ENCODE measurements at regions not wholly inside any gene's neighbourhood (a gene's known extent, or its start where the extent isn't known, plus 50 kb on each side); places are given as distances from the start of the nearest gene placed in this dataset.

- TF ChIP-seq CTCF (IDR thresholded peaks at IDR 0.05) (no peak), EP300 (IDR thresholded peaks at IDR 0.05; ENCODE audit: borderline replicate concordance in 1 of 2, low read depth in 1 of 2, low read length in 1 of 2) (no peak), MAX (IDR thresholded peaks at IDR 0.05; ENCODE audit: low read depth) (no peak), NFIC (IDR thresholded peaks at IDR 0.05; ENCODE audit: borderline replicate concordance) (no peak), RFX5 (IDR thresholded peaks at IDR 0.05; ENCODE audit: low read length) (no peak), GABPA (IDR thresholded peaks at IDR 0.05; ENCODE audit: low read depth) (no peak), RXRA (IDR thresholded peaks at IDR 0.05; ENCODE audit: borderline replicate concordance, low read depth) (no peak), TCF12 (IDR thresholded peaks at IDR 0.05) (no peak), ZBTB33 (IDR thresholded peaks at IDR 0.05; ENCODE audit: borderline replicate concordance, low read depth) (no peak), SIN3A (IDR thresholded peaks at IDR 0.05; ENCODE audit: borderline replicate concordance, low read depth, low read length) (no peak)
Measured at GRCh38 chr7:65749039-65749438, 123.8 kb upstream of the VKORC1L1 start.

Measured in SK-N-SH (cell line).